HepG2 (cell line): ENCODE measurements at regions not wholly inside any gene's neighbourhood (a gene's known extent, or its start where the extent isn't known, plus 50 kb on each side); places are given as distances from the start of the nearest gene placed in this dataset.

Experiments
- ATAC-seq: fragments of 200-7000 bp; cut with Tn5 transposase; 3 replicates; pipeline ENCODE4 v1.9.1; 2020; ENCODE audit warnings: mild to moderate bottlenecking, moderate library complexity
- BruUV-seq: library from RNA; stranded (reverse); fragments of 400-500 nt; replicated peaks from 2 replicates; lab custom pipeline; 2021; lab: Mats Ljungman, UMichigan
- CTCF ChIA-PET: fragments of 300-600 bp; formaldehyde crosslinking; extraction: SDS; loops from one replicate; lab custom pipeline; 2021; ENCODE audit warnings: low total read pairs, inconsistent platforms, low intra/inter-chr PET ratio; lab: Yijun Ruan, JAX
- POLR2A ChIA-PET: fragments of 350-600 bp; sonication (Branson Sonifier 250); formaldehyde crosslinking; loops from one replicate; lab custom pipeline; 2020; ENCODE audit warnings: antibody characterized with exemption, inconsistent platforms; lab: Yijun Ruan, JAX
- DNase-seq: peaks from one replicate; pipeline ENCODE4 v3.0.0-alpha.2; 2015; ENCODE audit warnings: low spot score
- FAIRE-seq: peaks from 3 replicates; lab custom pipeline; 2011; peaks lifted over from hg19 to GRCh38; lab: Jason Lieb, UNC
- H2AFZ ChIP-seq: one replicate; pipeline ENCODE4 v1.6.1; 2011; ENCODE audit warnings: low read length, inconsistent platforms
- H3K27ac ChIP-seq: fragments of 300-600 bp; 3 replicates; pipeline ENCODE4 v1.8.0; 2011; ENCODE audit warnings: mixed run types, mild to moderate bottlenecking, mixed read lengths, low read length, inconsistent platforms; ENCODE audit not compliant: insufficient read depth; ENCODE audit errors: extremely low read length
- H3K27me3 ChIP-seq, 2 experiments: fragments of 200-600 bp in 1 of 2; 2 replicates in 1 of 2; 3 replicates in 1 of 2; pipeline versions ENCODE4 v1.6.0 to v1.8.0; 2011; ENCODE audit warnings: low read length in 2 of 2, mild to moderate bottlenecking in 2 of 2, moderate library complexity in 2 of 2, inconsistent platforms in 1 of 2; ENCODE audit not compliant: insufficient read depth in 2 of 2, control insufficient read depth in 1 of 2
- H3K36me3 ChIP-seq, 2 experiments: fragments of 200-600 bp in 1 of 2; replicated peaks in 1 of 2; 2 replicates in 1 of 2; 3 replicates in 1 of 2; pipeline versions ENCODE4 v1.5.1 to v1.8.0; 2011; ENCODE audit warnings: low read length in 2 of 2, inconsistent platforms in 1 of 2; ENCODE audit not compliant: insufficient read depth in 2 of 2, control insufficient read depth in 1 of 2
- H3K4me1 ChIP-seq: 2 replicates; pipeline ENCODE4 v1.5.1; 2012; ENCODE audit warnings: low read length, inconsistent platforms; ENCODE audit not compliant: insufficient read depth
- H3K4me2 ChIP-seq: 2 replicates; pipeline ENCODE4 v1.6.0; 2011; ENCODE audit warnings: low read depth, low read length, inconsistent platforms
- H3K4me3 ChIP-seq, 3 experiments: fragments of 200-600 bp in 1 of 3; sonication (generic), shearing (Covaris generic) in 1 of 3; replicated peaks in 1 of 3; 2 replicates each; pipeline ENCODE4 v1.5.1; 2011 to 2016; ENCODE audit warnings: low read length in 3 of 3, inconsistent platforms in 2 of 3, low read depth in 2 of 3, mild to moderate bottlenecking in 2 of 3, control low read depth in 1 of 3, mixed read lengths in 1 of 3; ENCODE audit not compliant: insufficient read depth in 1 of 3
- H3K79me2 ChIP-seq: one replicate; pipeline ENCODE4 v1.6.1; 2011; ENCODE audit warnings: low read length, inconsistent platforms; ENCODE audit not compliant: insufficient read depth
- H3K9ac ChIP-seq: 2 replicates; pipeline ENCODE4 v1.6.0; 2011; ENCODE audit warnings: mild to moderate bottlenecking, low read depth, low read length, inconsistent platforms; ENCODE audit not compliant: insufficient read depth
- H3K9me3 ChIP-seq: 2 replicates; pipeline ENCODE4 v1.5.1; 2012; ENCODE audit warnings: mild to moderate bottlenecking, low read length
- H4K20me1 ChIP-seq: 2 replicates; pipeline ENCODE4 v1.6.0; 2011; ENCODE audit warnings: inconsistent platforms, mild to moderate bottlenecking, low read length, moderate library complexity; ENCODE audit not compliant: insufficient read depth
- ARID3A ChIP-seq: IDR thresholded peaks from 2 replicates; pipeline ENCODE4 v1.6.1; 2012; ENCODE audit warnings: low read depth, low read length, improper control_type of control experiment
- ATF7 ChIP-seq, 2 experiments: fragments of 450-650 bp in 1 of 2; sonication (generic) in 1 of 2; formaldehyde crosslinking in 1 of 2; IDR thresholded peaks; 2 replicates each; pipeline versions ENCODE4 v1.4.0 to v1.6.1; 2016 to 2020; ENCODE audit warnings: antibody characterized with exemption in 1 of 2, mild to moderate bottlenecking in 1 of 2, missing genetic modification reagents in 1 of 2
- CREB1 ChIP-seq, 2 experiments: fragments of 450-650 bp in 1 of 2; IDR thresholded peaks; 2 replicates each; pipeline ENCODE4 v1.6.1; 2016 to 2017; ENCODE audit warnings: control low read depth in 1 of 2, mild to moderate bottlenecking in 1 of 2, missing compliant biosample characterization in 1 of 2, missing genetic modification characterization in 1 of 2
- HOXA9 ChIP-seq: sonication (generic); formaldehyde crosslinking; IDR thresholded peaks from 2 replicates; pipeline ENCODE4 v1.8.1; 2022; ENCODE audit warnings: missing genetic modification reagents, mild to moderate bottlenecking, moderate library complexity, borderline replicate concordance
- KAT2B ChIP-seq: fragments of 150-350 bp; IDR thresholded peaks from 2 replicates; pipeline ENCODE4 v1.6.1; 2014; ENCODE audit warnings: low read depth, low read length, borderline replicate concordance
- KLF6 ChIP-seq: IDR thresholded peaks from 2 replicates; pipeline ENCODE4 v1.8.0; 2016; ENCODE audit warnings: missing biosample characterization, missing genetic modification reagents
- MBD4 ChIP-seq: IDR thresholded peaks from 2 replicates; pipeline ENCODE4 v1.6.1; 2012; ENCODE audit warnings: low read length, inconsistent platforms, borderline replicate concordance
- MYC ChIP-seq: sonication (generic); formaldehyde crosslinking; IDR thresholded peaks from 2 replicates; pipeline ENCODE4 v1.9.0; 2021; ENCODE audit warnings: missing genetic modification reagents, borderline replicate concordance
- PRDM4 ChIP-seq: sonication (generic); formaldehyde crosslinking; IDR thresholded peaks from 2 replicates; pipeline ENCODE4 v1.9.0; 2021; ENCODE audit warnings: missing genetic modification reagents, borderline replicate concordance
- SNAI1 ChIP-seq: sonication (generic); formaldehyde crosslinking; IDR thresholded peaks from 2 replicates; pipeline ENCODE4 v1.5.0; 2020; ENCODE audit warnings: mild to moderate bottlenecking, missing genetic modification reagents, borderline replicate concordance
- SSRP1 ChIP-seq: IDR thresholded peaks from 2 replicates; pipeline ENCODE4 v1.6.1; 2016; ENCODE audit warnings: control low read depth
- ZFP62 ChIP-seq: sonication (generic); formaldehyde crosslinking; IDR thresholded peaks from 2 replicates; pipeline ENCODE4 v1.4.0; 2020; ENCODE audit warnings: missing genetic modification reagents
- ZKSCAN1 ChIP-seq: fragments of 150-350 bp; IDR thresholded peaks from 2 replicates; pipeline ENCODE4 v1.6.1; 2014; ENCODE audit warnings: low read length
- ZNF549 ChIP-seq: sonication (generic); formaldehyde crosslinking; IDR thresholded peaks from 2 replicates; pipeline ENCODE4 v1.5.0; 2020; ENCODE audit warnings: missing genetic modification reagents
- ZNF652 ChIP-seq: IDR thresholded peaks from 2 replicates; pipeline ENCODE4 v1.6.1; 2016; ENCODE audit warnings: low read depth, borderline replicate concordance
- ZSCAN30 ChIP-seq: sonication (generic); formaldehyde crosslinking; IDR thresholded peaks from 2 replicates; pipeline ENCODE4 v1.5.0; 2020; ENCODE audit warnings: mild to moderate bottlenecking, missing genetic modification reagents
- whole genome bisulfite sequencing: methylation state at CpG from one replicate; pipeline ENCODE4 v1.1.6; 2017; ENCODE audit warnings: low lambda C conversion rate; 5-methylcytosine and 5-hydroxymethylcytosine counted together
- in situ Hi-C: cut with HindIII; loops from 2 replicates; pipeline ENCODE4 v1.10.0; 2017; ENCODE audit warnings: low pct_unique_long_range_greater_than_20kb; ENCODE audit not compliant: extremely low pct_ligation_motif_present
- intact Hi-C: fragments of 100-400 bp; cut with micrococcal nuclease; formaldehyde crosslinking; loops from one replicate; pipeline ENCODE4 v1.10.0; 2022; ENCODE audit not compliant: unreplicated experiment

GRCh38 chr10:42921951-42922350, 139.4 kb downstream of the BMS1 start:
- no peak for DNase-seq
- no peak overlapping the region for H3K4me2 ChIP-seq
- H3K9ac ChIP-seq = no peak overlapping the region
- H2AFZ ChIP-seq = no peak overlapping the region
- no peaks in the 10 kb centered on the region for H4K20me1 ChIP-seq
- BruUV-seq = no TSS peak
- no peak for FAIRE-seq
- no peak overlapping the region for H3K4me3 ChIP-seq
- H3K79me2 ChIP-seq = no peaks in the 10 kb centered on the region
- TF ChIP-seq ATF7 (IDR thresholded peaks at IDR 0.05) (no peak), ATF7 (CRISPR knock-in tag; IDR thresholded peaks at IDR 0.05) (no peak), SNAI1 (no peak), ZKSCAN1 (no peak), ZNF549 (CRISPR knock-in tag) (no peak), MBD4 (no peak), SSRP1 (CRISPR knock-in tag) (no peak), KAT2B (no peak), MYC (no peak), ZNF652 (no peak), KLF6 (CRISPR knock-in tag) (no peak), HOXA9 (CRISPR knock-in tag) (no peak), ZSCAN30 (CRISPR knock-in tag) (no peak), ARID3A (no peak), CREB1 (IDR thresholded peaks at IDR 0.05) (no peak), CREB1 (CRISPR knock-in tag; IDR thresholded peaks at IDR 0.05) (no peak), PRDM4 (CRISPR knock-in tag) (no peak), ZFP62 (CRISPR knock-in tag) (no peak)
- CTCF ChIA-PET = no interaction called here
- H3K27me3 ChIP-seq = peaks cover 2 to 4% of the 10 kb centered on the region in 2 experiments; a peak in 3 of 5 replicates
- intact Hi-C loops (no loop called here), in situ Hi-C loops (no loop called here)
- POLR2A ChIA-PET = no interaction called here
- H3K36me3 ChIP-seq = no peaks in the 10 kb centered on the region
- H3K27ac ChIP-seq = no peak overlapping the region
- no peaks in the 10 kb centered on the region for H3K4me1 ChIP-seq
- no peaks in the 10 kb centered on the region for H3K9me3 ChIP-seq
- no peak for ATAC-seq
- WGBS = 6% methylated on average over 2 of the region's 2 CpGs
